ENCODE measurements at regions not wholly inside any gene's neighbourhood (a gene's known extent, or its start where the extent isn't known, plus 50 kb on each side); places are given as distances from the start of the nearest gene placed in this dataset.
A peak's percentile ranks its signal among the peaks of the same experiment; 100 is the strongest.

GRCh38 chr6:34630040-34630439, 66.5 kb downstream of the ILRUN start:
- peak; percentile 86 for ATAC-seq
- TF ChIP-seq ESRRG (CRISPR knock-in tag; IDR thresholded peaks at IDR 0.05), result no peak
- TF ChIP-seq ISL1 (CRISPR knock-in tag; IDR thresholded peaks at IDR 0.05), result peak; percentile 44; the same call in 1 of the 2 replicates
- TF ChIP-seq ZFP3 (CRISPR knock-in tag; IDR thresholded peaks at IDR 0.05), result peak; percentile 53; the same call in 1 of the 2 replicates
- no peak for TF ChIP-seq PPARA (CRISPR knock-in tag; IDR thresholded peaks at IDR 0.05; ENCODE audit: borderline replicate concordance)
- peak; percentile 54; the same call in 1 of the 2 replicates for TF ChIP-seq TOX (CRISPR knock-in tag; IDR thresholded peaks at IDR 0.05; ENCODE audit: borderline replicate concordance)

GRCh38 chr6:34627296-34627695, 69.3 kb downstream of the ILRUN start:
- TF ChIP-seq ZNF565 (CRISPR knock-in tag; conservative IDR thresholded peaks at IDR 0.05; ENCODE audit: low read depth) (no peak), GLIS3 (CRISPR knock-in tag; IDR thresholded peaks at IDR 0.05) (no peak), PPARA (CRISPR knock-in tag; IDR thresholded peaks at IDR 0.05; ENCODE audit: borderline replicate concordance) (no peak), TCF4 (CRISPR knock-in tag; IDR thresholded peaks at IDR 0.05; ENCODE audit: borderline replicate concordance) (no peak), ESRRG (CRISPR knock-in tag; IDR thresholded peaks at IDR 0.05) (no peak), ZNF70 (CRISPR knock-in tag; IDR thresholded peaks at IDR 0.05) (no peak), TSHZ2 (CRISPR knock-in tag; IDR thresholded peaks at IDR 0.05) (no peak), RARB (CRISPR knock-in tag; IDR thresholded peaks at IDR 0.05) (no peak), BACH2 (CRISPR knock-in tag; IDR thresholded peaks at IDR 0.05; ENCODE audit: borderline replicate concordance) (no peak), POU6F1 (CRISPR knock-in tag; IDR thresholded peaks at IDR 0.05; ENCODE audit: borderline replicate concordance, low read depth) (no peak), ISL1 (CRISPR knock-in tag; IDR thresholded peaks at IDR 0.05) (no peak), SNAI2 (CRISPR knock-in tag; IDR thresholded peaks at IDR 0.05) (no peak), ZFP30 (CRISPR knock-in tag; IDR thresholded peaks at IDR 0.05) (no peak), ARNTL (CRISPR knock-in tag; IDR thresholded peaks at IDR 0.05; ENCODE audit: borderline replicate concordance, low read depth) (no peak), TOX (CRISPR knock-in tag; IDR thresholded peaks at IDR 0.05; ENCODE audit: borderline replicate concordance) (no peak)
- ATAC-seq, result no peak

- ATAC-seq, result no peak
- TF ChIP-seq ARNTL (CRISPR knock-in tag; IDR thresholded peaks at IDR 0.05; ENCODE audit: borderline replicate concordance, low read depth) (no peak), OSR1 (CRISPR knock-in tag; IDR thresholded peaks at IDR 0.05) (no peak), ZFP30 (CRISPR knock-in tag; IDR thresholded peaks at IDR 0.05) (no peak), ZFP3 (CRISPR knock-in tag; IDR thresholded peaks at IDR 0.05) (no peak), ZC3H10 (CRISPR knock-in tag; IDR thresholded peaks at IDR 0.05) (no peak), PPARA (CRISPR knock-in tag; IDR thresholded peaks at IDR 0.05; ENCODE audit: borderline replicate concordance) (no peak), ZNF565 (CRISPR knock-in tag; conservative IDR thresholded peaks at IDR 0.05; ENCODE audit: low read depth) (no peak), RARB (CRISPR knock-in tag; IDR thresholded peaks at IDR 0.05) (no peak), ESRRG (CRISPR knock-in tag; IDR thresholded peaks at IDR 0.05) (no peak), TCF4 (CRISPR knock-in tag; IDR thresholded peaks at IDR 0.05; ENCODE audit: borderline replicate concordance) (no peak)
Measured at GRCh38 chr6:34618430-34619182, 62.5 kb upstream of the SPDEF start.

GRCh38 chr6:34617231-34617630, 61.1 kb upstream of the SPDEF start:
- ATAC-seq, result no peak
- TF ChIP-seq TCF4 (CRISPR knock-in tag; IDR thresholded peaks at IDR 0.05; ENCODE audit: borderline replicate concordance) (no peak), GLIS3 (CRISPR knock-in tag; IDR thresholded peaks at IDR 0.05) (no peak)

GRCh38 chr6:34616227-34616585, 60.1 kb upstream of the SPDEF start:
- TF ChIP-seq RARB (CRISPR knock-in tag; IDR thresholded peaks at IDR 0.05), result no peak
- no peak for TF ChIP-seq PPARA (CRISPR knock-in tag; IDR thresholded peaks at IDR 0.05; ENCODE audit: borderline replicate concordance)
- no peak for TF ChIP-seq ZNF8 (CRISPR knock-in tag; IDR thresholded peaks at IDR 0.05)
- TF ChIP-seq CSRNP3 (CRISPR knock-in tag; IDR thresholded peaks at IDR 0.05), result no peak
- no peak for ATAC-seq
